Astrocyte of the cerebellum (primary cell): ENCODE measurements at regions not wholly inside any gene's neighbourhood (a gene's known extent, or its start where the extent isn't known, plus 50 kb on each side); places are given as distances from the start of the nearest gene placed in this dataset.

Experiments used
- DNase-seq: peaks from one replicate; pipeline ENCODE4 v3.0.0-alpha.2; 2011; ENCODE audit warnings: low read depth
- H3K4me3 ChIP-seq: 2 replicates; pipeline ENCODE4 v1.5.1; 2011; ENCODE audit warnings: mild to moderate bottlenecking, low read depth, low read length, moderate library complexity
- CTCF ChIP-seq: IDR thresholded peaks from 2 replicates; pipeline ENCODE4 v1.5.1; 2012; ENCODE audit warnings: low read length, low read depth, moderate library complexity, mild to moderate bottlenecking; ENCODE audit errors: missing control alignments
- in situ Hi-C: cut with HindIII; loops from 2 replicates; pipeline ENCODE4 v1.10.0; 2017; ENCODE audit warnings: low sequenced_read_pairs

GRCh38 chr11:8785998-8786397 lies 103.4 kb downstream of the RPL27A start:
- no peak overlapping the region for H3K4me3 ChIP-seq
- TF ChIP-seq CTCF: no peak
- DNase-seq: no peak
- in situ Hi-C loops: no loop called here

- peak; percentile 8 for TF ChIP-seq CTCF
- no peak for DNase-seq
- H3K4me3 ChIP-seq: no peak overlapping the region
- in situ Hi-C loops: no loop called here
Measured at GRCh38 chr11:8786933-8787332, 104.3 kb downstream of the RPL27A start.

- no peak overlapping the region for H3K4me3 ChIP-seq
- in situ Hi-C loops: no loop called here
- no peak for TF ChIP-seq CTCF
- no peak for DNase-seq
Measured at GRCh38 chr11:8787372-8787771, 104.8 kb downstream of the RPL27A start.

GRCh38 chr11:8788616-8789015 lies 106.0 kb downstream of the RPL27A start:
- no peak for DNase-seq
- in situ Hi-C loops: no loop called here
- H3K4me3 ChIP-seq: no peak overlapping the region
- no peak for TF ChIP-seq CTCF

GRCh38 chr11:8789864-8790263 lies 107.3 kb downstream of the RPL27A start:
- in situ Hi-C loops: no loop called here
- no peak for TF ChIP-seq CTCF
- no peak overlapping the region for H3K4me3 ChIP-seq
- DNase-seq: no peak

GRCh38 chr11:8790968-8791367 lies 108.4 kb downstream of the RPL27A start:
- TF ChIP-seq CTCF: no peak
- in situ Hi-C loops: no loop called here
- H3K4me3 ChIP-seq: no peak overlapping the region
- no peak for DNase-seq

GRCh38 chr11:8792710-8793109 lies 110.1 kb downstream of the RPL27A start:
- in situ Hi-C loops: no loop called here

More at GRCh38 chr11:8792710-8793109, 110.1 kb downstream of the RPL27A start:
- no peak for TF ChIP-seq CTCF
- DNase-seq: no peak
- no peak overlapping the region for H3K4me3 ChIP-seq
